MM.1S (cell line): ENCODE measurements at regions not wholly inside any gene's neighbourhood (a gene's known extent, or its start where the extent isn't known, plus 50 kb on each side); places are given as distances from the start of the nearest gene placed in this dataset.

Experiments
- DNase-seq: peaks from one replicate; pipeline ENCODE4 v3.0.0-alpha.2; 2015
- H2AFZ ChIP-seq: fragments of 300-600 bp; sonication (generic); 2 replicates; pipeline ENCODE4 v1.6.0; 2016; ENCODE audit warnings: antibody characterized with exemption, low read length
- H3F3A ChIP-seq: fragments of 300-600 bp; sonication (generic); 2 replicates; pipeline ENCODE4 v1.6.1; 2016; ENCODE audit warnings: mild to moderate bottlenecking, antibody characterized with exemption, low read length, moderate library complexity, mixed read lengths; ENCODE audit not compliant: insufficient read depth
- H3K27ac ChIP-seq: fragments of 300-600 bp; sonication (generic); 2 replicates; pipeline ENCODE4 v1.5.1; 2016; ENCODE audit warnings: mild to moderate bottlenecking, low read length
- H3K27me3 ChIP-seq: fragments of 300-600 bp; sonication (generic); replicated peaks from 2 replicates; pipeline ENCODE4 v1.6.0; 2016; ENCODE audit warnings: low read length; ENCODE audit not compliant: insufficient read depth
- H3K36me3 ChIP-seq: fragments of 300-600 bp; sonication (generic); replicated peaks from 2 replicates; pipeline ENCODE4 v1.6.1; 2016; ENCODE audit warnings: mild to moderate bottlenecking, low read length, mixed read lengths; ENCODE audit not compliant: insufficient read depth
- H3K4me1 ChIP-seq: fragments of 300-600 bp; sonication (generic); 2 replicates; pipeline ENCODE4 v1.6.1; 2016; ENCODE audit warnings: low read length, mixed read lengths
- H3K4me2 ChIP-seq: fragments of 300-600 bp; sonication (generic); 2 replicates; pipeline ENCODE4 v1.6.0; 2016; ENCODE audit warnings: low read depth, low read length
- H3K4me3 ChIP-seq: fragments of 300-600 bp; sonication (generic); 2 replicates; pipeline ENCODE4 v1.5.1; 2016; ENCODE audit warnings: low read length, mixed read lengths
- H3K79me2 ChIP-seq: fragments of 300-600 bp; sonication (generic); 2 replicates; pipeline ENCODE4 v1.6.1; 2016; ENCODE audit warnings: mixed run types, low read length, mixed read lengths
- H3K9ac ChIP-seq: fragments of 300-600 bp; sonication (generic); 2 replicates; pipeline ENCODE4 v1.6.1; 2016; ENCODE audit warnings: low read length, mixed read lengths
- H3K9me2 ChIP-seq: fragments of 300-600 bp; sonication (generic); replicated peaks from 2 replicates; pipeline ENCODE4 v1.6.1; 2016; ENCODE audit warnings: mild to moderate bottlenecking, low read length, mixed read lengths; ENCODE audit not compliant: insufficient read depth
- H3K9me3 ChIP-seq: fragments of 300-600 bp; sonication (generic); replicated peaks from 2 replicates; pipeline ENCODE4 v1.6.1; 2016; ENCODE audit warnings: mild to moderate bottlenecking, low read length, mixed read lengths; ENCODE audit not compliant: insufficient read depth
- H4K20me1 ChIP-seq: fragments of 300-600 bp; sonication (generic); 2 replicates; pipeline ENCODE4 v1.6.1; 2016; ENCODE audit warnings: mild to moderate bottlenecking, low read length, moderate library complexity, mixed read lengths; ENCODE audit not compliant: insufficient read depth
- EZH2 ChIP-seq: fragments of 300-600 bp; sonication (generic); optimal IDR thresholded peaks from 2 replicates; pipeline ENCODE3; 2017; ENCODE audit warnings: low read depth, mild to moderate bottlenecking, antibody characterized with exemption, low read length, mixed read lengths
- EZH2phosphoT487 ChIP-seq: fragments of 300-600 bp; sonication (generic); IDR thresholded peaks from 2 replicates; pipeline ENCODE4 v1.6.1; 2018; ENCODE audit warnings: antibody characterized with exemption, low read length
- TF ChIP-seq, protein P1 (sequence below): fragments of 300-600 bp; sonication (generic); IDR thresholded peaks from 2 replicates; pipeline ENCODE4 v1.5.1; 2016; ENCODE audit warnings: antibody characterized with exemption, low read length, mixed read lengths

DNA sequence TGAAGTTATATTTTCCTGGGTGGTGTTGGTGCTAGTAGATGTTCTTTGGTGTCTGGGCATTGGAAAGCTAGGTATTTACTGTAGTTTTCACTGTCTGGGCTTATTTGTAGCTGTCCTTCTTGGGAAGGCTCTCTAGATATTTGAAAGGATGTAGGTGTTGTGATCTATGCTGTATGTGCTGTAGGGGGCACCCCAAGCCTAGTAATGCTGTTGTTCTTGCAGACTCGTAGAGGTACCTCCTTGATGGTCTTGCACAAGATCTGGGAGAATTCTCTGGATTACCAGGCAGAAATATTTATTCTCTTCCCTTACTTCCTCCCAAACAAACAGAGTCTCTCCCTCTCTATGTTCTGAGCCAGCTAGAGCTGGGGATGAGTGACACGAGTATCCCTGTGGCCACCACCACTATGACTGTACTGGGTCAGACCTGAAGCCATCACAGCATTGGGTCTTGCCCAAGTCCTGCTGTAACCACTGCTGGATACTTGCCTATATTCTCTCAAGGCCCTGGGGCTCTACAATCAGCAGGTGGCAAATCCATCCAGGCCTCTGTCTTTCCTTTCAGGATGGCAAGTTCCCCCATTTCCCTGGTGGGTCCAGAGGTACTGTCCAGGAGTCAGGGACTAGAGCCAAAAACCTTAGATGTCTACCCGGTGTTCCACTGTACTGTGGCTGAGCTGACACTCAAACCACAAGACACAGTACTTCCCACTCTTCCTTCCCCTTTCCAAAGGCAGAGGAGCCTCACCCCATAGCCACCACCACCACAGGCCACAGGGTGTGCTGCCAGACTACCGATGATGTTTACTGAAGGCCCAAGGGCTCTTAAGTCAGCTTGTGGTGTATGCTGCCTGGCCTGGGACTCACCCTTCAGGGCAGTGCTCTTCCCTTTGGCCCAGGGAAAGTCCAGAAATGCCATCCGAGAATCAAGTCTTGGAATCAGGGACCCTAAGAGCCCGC lies 195.2 kb upstream of the DPPA4 start:
- Histone ChIP-seq H3K9ac (no peak overlapping the region), H3K9me3 (no peaks in the 10 kb centered on the region), H3K27me3 (no peaks in the 10 kb centered on the region), H3K79me2 (no peaks in the 10 kb centered on the region), H4K20me1 (no peaks in the 10 kb centered on the region), H3F3A (no peaks in the 10 kb centered on the region), H3K27ac (no peak overlapping the region), H3K4me1 (no peaks in the 10 kb centered on the region), H2AFZ (no peak overlapping the region), H3K9me2 (no peaks in the 10 kb centered on the region), H3K36me3 (no peaks in the 10 kb centered on the region), H3K4me3 (no peak overlapping the region), H3K4me2 (no peak overlapping the region)
- DNase-seq = peak; percentile 58
- TF ChIP-seq EZH2 (no peak), EZH2phosphoT487 (no peak)
- TF ChIP-seq, protein P1, sequence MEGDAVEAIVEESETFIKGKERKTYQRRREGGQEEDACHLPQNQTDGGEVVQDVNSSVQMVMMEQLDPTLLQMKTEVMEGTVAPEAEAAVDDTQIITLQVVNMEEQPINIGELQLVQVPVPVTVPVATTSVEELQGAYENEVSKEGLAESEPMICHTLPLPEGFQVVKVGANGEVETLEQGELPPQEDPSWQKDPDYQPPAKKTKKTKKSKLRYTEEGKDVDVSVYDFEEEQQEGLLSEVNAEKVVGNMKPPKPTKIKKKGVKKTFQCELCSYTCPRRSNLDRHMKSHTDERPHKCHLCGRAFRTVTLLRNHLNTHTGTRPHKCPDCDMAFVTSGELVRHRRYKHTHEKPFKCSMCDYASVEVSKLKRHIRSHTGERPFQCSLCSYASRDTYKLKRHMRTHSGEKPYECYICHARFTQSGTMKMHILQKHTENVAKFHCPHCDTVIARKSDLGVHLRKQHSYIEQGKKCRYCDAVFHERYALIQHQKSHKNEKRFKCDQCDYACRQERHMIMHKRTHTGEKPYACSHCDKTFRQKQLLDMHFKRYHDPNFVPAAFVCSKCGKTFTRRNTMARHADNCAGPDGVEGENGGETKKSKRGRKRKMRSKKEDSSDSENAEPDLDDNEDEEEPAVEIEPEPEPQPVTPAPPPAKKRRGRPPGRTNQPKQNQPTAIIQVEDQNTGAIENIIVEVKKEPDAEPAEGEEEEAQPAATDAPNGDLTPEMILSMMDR = peak; percentile 54

DNA sequence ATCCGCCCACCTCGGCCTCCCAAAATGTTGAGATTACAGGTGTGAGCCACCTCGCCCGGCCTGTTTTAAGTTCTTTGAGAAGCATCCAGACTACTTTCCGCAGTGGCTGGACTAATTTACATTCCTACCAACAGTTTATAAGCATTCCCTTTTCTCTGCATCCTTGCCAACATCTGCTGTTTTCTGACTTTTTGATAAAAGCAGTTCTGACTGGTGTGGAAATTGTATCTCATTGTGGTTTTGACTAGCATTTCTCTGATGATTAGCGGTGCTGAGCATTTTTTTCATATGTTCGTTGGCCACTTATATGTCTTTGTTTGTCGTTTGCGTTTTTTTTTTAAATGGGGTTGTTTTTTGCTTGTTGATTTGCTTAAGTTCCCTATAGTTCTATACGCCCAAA lies 208.4 kb upstream of the DPPA4 start:
- Histone ChIP-seq H3K9ac (no peak overlapping the region), H2AFZ (no peak overlapping the region), H3K36me3 (no peaks in the 10 kb centered on the region), H3K27me3 (no peaks in the 10 kb centered on the region), H3K79me2 (no peaks in the 10 kb centered on the region), H3F3A (no peaks in the 10 kb centered on the region), H3K4me2 (no peak overlapping the region), H3K9me3 (no peaks in the 10 kb centered on the region), H4K20me1 (no peaks in the 10 kb centered on the region), H3K4me3 (no peak overlapping the region), H3K4me1 (no peaks in the 10 kb centered on the region), H3K27ac (no peak overlapping the region), H3K9me2 (no peaks in the 10 kb centered on the region)
- DNase-seq = no peak
- TF ChIP-seq EZH2phosphoT487 (no peak), EZH2 (no peak)
- TF ChIP-seq, protein P1 = no peak

DNA sequence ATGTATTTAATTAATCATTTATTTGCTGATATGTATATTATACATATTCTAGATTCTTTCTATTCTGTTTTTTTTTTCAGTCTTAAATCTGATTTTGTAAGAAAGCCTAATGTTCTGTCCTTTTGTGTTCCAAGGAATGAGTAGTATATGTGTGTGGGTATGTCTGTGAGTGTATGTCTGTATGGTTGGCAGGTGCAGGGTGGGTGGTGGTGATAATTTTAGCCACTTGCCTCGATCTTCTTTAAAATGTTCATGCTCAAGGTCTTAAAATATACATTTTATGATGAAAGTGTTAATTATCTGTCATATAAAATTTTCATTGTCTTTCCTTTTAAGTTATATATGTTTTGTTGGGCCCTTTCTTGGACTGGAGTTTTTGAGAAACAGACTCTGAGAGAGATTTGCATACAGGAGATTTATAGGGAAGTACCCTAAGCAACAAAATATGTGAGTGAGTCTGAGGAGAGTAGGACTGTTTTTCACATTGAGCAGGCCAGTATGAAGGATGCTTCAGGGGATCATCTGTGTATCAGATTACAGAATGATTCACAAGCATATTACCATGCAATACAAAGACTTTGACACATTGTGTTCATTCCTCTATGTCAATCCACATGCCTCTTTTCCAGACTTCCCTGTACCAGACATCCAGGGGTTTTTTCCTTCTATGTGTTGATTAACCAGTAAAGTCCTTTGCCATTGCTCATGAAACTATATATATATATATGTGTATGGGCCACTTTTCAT lies 211.0 kb upstream of the DPPA4 start:
- no peak for DNase-seq
- Histone ChIP-seq H3K4me3 (no peak overlapping the region), H3K4me2 (no peak overlapping the region)

More for the DNA sequence above, 211.0 kb upstream of the DPPA4 start:
- TF ChIP-seq, protein P1 = no peak
- TF ChIP-seq EZH2 = no peak
- TF ChIP-seq EZH2phosphoT487 = no peak
- no peaks in the 10 kb centered on the region for H3K9me3 ChIP-seq
- no peaks in the 10 kb centered on the region for H3K4me1 ChIP-seq
- no peaks in the 10 kb centered on the region for H3K36me3 ChIP-seq
- H2AFZ ChIP-seq = no peak overlapping the region
- H3K9ac ChIP-seq = no peak overlapping the region
- H3K27me3 ChIP-seq = no peaks in the 10 kb centered on the region
- H3K27ac ChIP-seq = no peak overlapping the region
- no peaks in the 10 kb centered on the region for H3K79me2 ChIP-seq
- H3F3A ChIP-seq = no peaks in the 10 kb centered on the region
- H4K20me1 ChIP-seq = no peaks in the 10 kb centered on the region
- H3K9me2 ChIP-seq = no peaks in the 10 kb centered on the region
